C4-2B (cell line): ENCODE measurements at regions not wholly inside any gene's neighbourhood (a gene's known extent, or its start where the extent isn't known, plus 50 kb on each side); places are given as distances from the start of the nearest gene placed in this dataset.

Experiments
- H3K27ac ChIP-seq: fragments of 450-650 bp; 2 replicates; pipeline ENCODE4 v1.5.1; 2017
- CTCF ChIP-seq: fragments of 450-650 bp; conservative IDR thresholded peaks from 2 replicates; pipeline ENCODE4 v1.5.1; 2017; ENCODE audit warnings: mild to moderate bottlenecking
- ZFX ChIP-seq: fragments of 450-650 bp; IDR thresholded peaks from 2 replicates; pipeline ENCODE4 v1.6.1; 2017

- no peak overlapping the region for H3K27ac ChIP-seq
- TF ChIP-seq CTCF (no peak), ZFX (no peak)
These were observed 175.5 kb downstream of the CYYR1 start for GRCh38 chr21:26397545-26397944.

DNA sequence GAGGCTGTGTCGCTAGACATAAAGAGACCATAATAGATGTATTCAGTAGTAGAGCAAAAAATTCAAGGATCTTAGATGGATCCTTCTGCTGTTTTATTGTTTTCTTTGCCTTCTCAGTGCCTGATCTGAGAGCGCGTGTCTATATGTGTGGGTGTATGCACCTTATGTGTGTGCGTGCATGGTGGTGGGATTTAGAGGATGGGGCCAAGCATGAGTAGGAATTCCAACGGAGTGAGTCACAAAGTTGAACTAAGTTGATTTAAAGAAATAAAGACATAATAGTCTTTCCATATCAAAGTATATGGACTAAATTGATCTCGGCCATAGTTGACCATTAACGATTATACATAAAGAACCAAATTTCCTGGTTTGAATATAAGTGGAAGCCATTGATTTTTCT lies 178.7 kb downstream of the CYYR1 start:
- no peak for TF ChIP-seq ZFX
- TF ChIP-seq CTCF, result no peak
- H3K27ac ChIP-seq, result no peak overlapping the region

DNA sequence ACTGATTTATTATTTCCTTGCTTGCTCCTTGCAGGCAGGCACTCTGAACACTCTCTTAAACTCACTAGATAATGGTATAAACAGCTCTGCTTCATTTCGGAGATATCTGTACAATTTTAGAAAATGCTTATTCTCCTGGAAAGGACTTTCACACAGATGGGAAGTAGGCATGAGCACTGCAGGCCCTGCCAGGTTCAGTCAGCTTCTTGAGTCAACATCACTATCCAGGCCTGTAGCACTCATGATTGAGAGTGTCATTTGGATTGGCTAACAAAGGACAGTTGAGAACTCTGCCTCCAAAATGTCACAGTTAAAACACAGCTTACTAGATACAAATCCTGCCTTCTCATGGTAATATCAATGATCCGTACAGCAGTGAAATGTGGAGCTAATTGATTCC lies 181.9 kb downstream of the CYYR1 start:
- no peak for TF ChIP-seq ZFX
- no peak for TF ChIP-seq CTCF
- H3K27ac ChIP-seq, result no peak overlapping the region

DNA sequence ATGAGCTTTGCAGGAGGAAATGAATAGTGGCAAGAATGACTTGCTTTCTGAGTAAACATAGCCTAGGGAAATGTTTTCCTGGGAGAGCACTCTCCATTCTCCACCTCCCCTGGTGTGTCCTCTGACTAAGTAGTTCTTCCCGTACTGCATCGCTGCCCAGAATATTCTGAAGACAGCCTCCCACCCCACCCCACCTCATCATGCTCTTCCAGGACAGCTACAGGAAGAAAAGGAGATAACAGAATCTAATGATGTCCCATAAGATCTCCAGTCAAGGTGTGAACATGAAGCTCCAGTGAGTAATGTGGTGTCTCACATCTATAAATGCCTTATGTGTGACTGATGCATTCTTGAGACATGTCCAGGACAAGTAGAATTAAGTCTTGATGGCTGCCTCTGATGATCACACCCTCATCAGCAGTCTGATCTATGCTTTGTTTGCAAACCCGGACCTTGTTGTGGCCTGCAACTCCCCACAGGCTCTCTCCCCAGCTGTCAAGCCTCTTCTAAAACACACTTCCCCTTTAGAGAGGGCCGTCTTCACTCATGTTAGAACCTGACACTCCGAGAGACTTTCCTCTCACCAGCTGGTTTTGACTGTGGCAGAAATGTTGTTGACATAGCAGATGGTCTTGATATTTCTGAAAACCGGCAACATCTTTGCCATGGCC lies 183.0 kb downstream of the CYYR1 start:
- TF ChIP-seq ZFX, result no peak
- no peak overlapping the region for H3K27ac ChIP-seq

GRCh38 chr21:26388731-26389231 lies 184.3 kb downstream of the CYYR1 start:
- H3K27ac ChIP-seq, result no peak overlapping the region
- TF ChIP-seq ZFX (no peak), CTCF (no peak)

DNA sequence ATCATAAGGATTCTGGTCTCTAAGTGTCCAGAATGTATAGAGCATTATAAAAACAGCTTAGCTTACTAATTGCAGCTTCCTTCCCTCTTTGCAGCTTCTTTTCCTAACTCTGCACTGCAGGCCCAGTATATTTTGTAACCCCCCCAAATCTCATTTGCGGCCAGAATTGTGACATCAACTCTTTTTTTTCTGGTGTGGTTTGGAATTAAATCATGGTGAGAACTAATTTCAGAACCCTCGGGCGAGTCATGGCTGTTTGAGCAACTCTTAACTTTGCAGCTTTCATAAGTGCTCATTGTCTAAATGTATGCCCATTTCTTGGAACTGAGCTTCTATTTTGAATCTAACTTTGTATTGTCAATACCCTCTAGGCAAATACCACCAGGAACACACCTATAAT lies 187.4 kb downstream of the CYYR1 start:
- TF ChIP-seq ZFX (no peak), CTCF (no peak)
- no peak overlapping the region for H3K27ac ChIP-seq

- H3K27ac ChIP-seq, result no peak overlapping the region
- no peak for TF ChIP-seq CTCF
- TF ChIP-seq ZFX, result no peak
These were observed 193.5 kb downstream of the CYYR1 start for GRCh38 chr21:26379561-26379960.

DNA sequence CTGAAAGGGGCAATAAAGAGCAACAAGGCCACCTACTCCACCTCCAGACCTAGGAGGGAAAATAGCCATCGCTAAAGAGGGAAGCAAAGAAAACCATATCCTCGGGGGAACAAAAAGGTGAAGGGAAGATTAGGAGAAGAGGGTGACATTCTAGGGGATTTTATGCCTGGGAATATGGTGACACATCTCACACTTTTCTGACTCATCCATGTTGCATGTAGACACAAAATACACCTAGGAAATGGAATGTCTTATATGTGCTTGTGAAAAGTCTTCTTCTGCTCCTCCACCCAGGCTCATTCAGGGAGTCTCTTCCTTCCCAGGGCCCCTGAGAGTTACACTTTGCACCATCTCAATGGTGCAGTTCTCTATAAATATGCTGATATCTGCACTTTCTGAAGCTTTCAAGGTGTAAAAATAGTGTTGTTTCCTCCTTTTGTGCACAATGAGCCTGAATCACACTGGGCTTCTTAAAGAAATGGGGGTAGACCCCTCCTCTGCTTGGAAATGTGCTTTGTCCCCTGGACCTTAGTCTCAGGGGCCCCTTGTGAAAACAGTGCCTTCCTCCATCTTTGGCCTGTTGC lies 195.9 kb downstream of the CYYR1 start:
- H3K27ac ChIP-seq, result no peak overlapping the region
- TF ChIP-seq ZFX (no peak), CTCF (no peak)
